ENCODE measurements at regions not wholly inside any gene's neighbourhood (a gene's known extent, or its start where the extent isn't known, plus 50 kb on each side); places are given as distances from the start of the nearest gene placed in this dataset.

DNA sequence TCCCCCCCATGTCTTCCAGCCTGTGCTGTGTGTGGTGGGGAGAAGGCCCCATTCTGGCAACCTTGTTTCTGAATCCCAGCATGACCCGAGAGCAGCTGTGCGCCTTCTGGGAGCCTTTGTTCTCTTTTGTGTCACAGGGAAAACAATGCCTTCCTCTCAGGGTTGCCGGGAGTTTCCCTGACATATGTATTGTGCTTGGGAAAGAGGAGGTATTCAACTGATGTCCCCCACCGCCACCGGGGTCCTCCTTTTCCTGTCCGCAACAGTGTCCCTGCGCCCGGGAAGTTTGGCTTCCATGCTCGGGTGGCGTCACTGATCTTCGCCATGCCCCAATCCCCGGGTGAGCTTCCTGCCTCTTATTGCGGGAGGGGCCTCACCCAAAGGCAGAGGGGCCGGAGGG is 77.5 kb upstream of the ASB18 start:
- no peak overlapping the region for H3K4me3 Mint-ChIP-seq
- no peak for ATAC-seq (replicated peaks)
- no peak for DNase-seq
- H3K9me3 Mint-ChIP-seq: no peaks in the 10 kb centered on the region
- H3K27ac Mint-ChIP-seq: no peak overlapping the region
- peaks cover 32 to 52% of the 10 kb centered on the region in 2 donors for H3K27me3 Mint-ChIP-seq
- no peaks in the 10 kb centered on the region for H3K4me1 Mint-ChIP-seq (ENCODE audit: low read depth in 2 of 2)
- no peaks in the 10 kb centered on the region for H3K36me3 Mint-ChIP-seq (ENCODE audit: insufficient read depth)

DNA sequence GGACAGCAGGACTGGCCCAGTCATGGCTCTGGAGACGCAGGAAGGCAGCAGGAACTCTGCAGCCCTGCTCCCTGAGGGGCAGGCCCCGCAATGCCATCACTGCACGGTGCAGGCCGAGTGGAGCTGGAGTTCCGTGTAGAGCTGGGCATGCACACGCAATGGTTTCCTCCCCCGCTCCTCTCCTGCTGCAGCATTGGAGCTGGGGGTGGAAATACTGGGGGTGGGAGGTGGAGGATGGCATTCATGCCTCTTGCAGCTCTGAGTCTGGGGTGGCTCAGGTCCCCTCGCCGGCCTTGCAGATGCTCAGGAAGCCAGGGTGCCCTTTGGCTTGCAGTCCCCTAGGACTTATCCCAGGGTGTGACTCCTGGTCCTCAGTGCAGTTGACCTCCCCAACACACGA is 78.3 kb upstream of the ASB18 start:
- no peak overlapping the region for H3K27ac Mint-ChIP-seq
- H3K4me3 Mint-ChIP-seq: no peak overlapping the region
- no peak for DNase-seq
- H3K9me3 Mint-ChIP-seq: no peaks in the 10 kb centered on the region
- peaks cover 29 to 51% of the 10 kb centered on the region in 2 donors for H3K27me3 Mint-ChIP-seq
- no peaks in the 10 kb centered on the region for H3K36me3 Mint-ChIP-seq (ENCODE audit: insufficient read depth)
- no peaks in the 10 kb centered on the region for H3K4me1 Mint-ChIP-seq (ENCODE audit: low read depth in 2 of 2)
- no peak for ATAC-seq (replicated peaks)

GRCh38 chr2:236342951-236343350 is 78.7 kb upstream of the ASB18 start:
- ATAC-seq (replicated peaks) (no peak), DNase-seq (no peak)
- Mint-ChIP-seq H3K36me3 (ENCODE audit: insufficient read depth) (no peaks in the 10 kb centered on the region), H3K27ac (no peak overlapping the region), H3K4me1 (ENCODE audit: low read depth in 2 of 2) (no peaks in the 10 kb centered on the region), H3K27me3 (peaks cover 27 to 51% of the 10 kb centered on the region in 2 donors), H3K9me3 (no peaks in the 10 kb centered on the region), H3K4me3 (no peak overlapping the region)

DNA sequence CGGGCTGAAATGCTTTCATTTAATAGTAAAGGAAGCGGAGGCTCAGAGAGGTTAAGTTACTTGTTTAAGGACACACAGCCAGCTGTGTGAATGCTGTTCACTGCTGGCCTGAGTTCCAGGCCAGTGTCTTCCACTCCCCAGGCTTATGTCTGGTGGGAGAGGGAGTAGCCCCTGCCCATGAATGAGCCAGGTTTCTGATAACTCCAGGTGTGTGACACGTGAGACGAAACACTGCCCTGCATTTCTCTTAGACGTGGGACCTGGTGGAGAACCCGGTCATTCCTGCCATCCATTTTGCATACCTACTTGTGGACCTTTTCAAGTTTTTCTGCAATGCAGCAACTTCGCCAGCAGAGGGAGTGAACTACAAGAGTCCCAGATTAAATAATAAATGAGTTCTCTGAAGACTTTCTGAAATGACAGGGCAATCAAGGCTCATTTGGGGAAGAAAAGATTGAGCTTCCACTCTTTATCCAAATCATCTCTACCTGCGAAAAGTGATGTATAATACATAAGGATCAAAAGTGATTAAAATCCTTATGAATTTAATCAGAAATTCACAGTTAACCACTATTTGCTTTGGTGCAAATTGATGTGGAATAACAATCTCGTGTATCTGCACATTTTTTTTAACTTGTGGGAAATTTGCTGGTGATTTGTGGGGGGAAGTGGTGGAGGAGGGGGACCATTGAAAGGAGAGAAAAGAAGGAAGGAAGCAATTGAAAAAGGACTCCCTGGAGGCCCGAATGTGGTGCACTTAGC is 79.4 kb upstream of the ASB18 start:
- DNase-seq: peak; percentile 33 to 38 (median 36)
- ATAC-seq (replicated peaks): no peak
- Mint-ChIP-seq H3K36me3 (ENCODE audit: insufficient read depth) (no peaks in the 10 kb centered on the region), H3K9me3 (no peaks in the 10 kb centered on the region), H3K27me3 (peaks cover 29 to 51% of the 10 kb centered on the region in 2 donors), H3K4me1 (ENCODE audit: low read depth in 2 of 2) (no peaks in the 10 kb centered on the region), H3K4me3 (no peak overlapping the region), H3K27ac (no peak overlapping the region)

GRCh38 chr2:236344446-236344845 is 80.2 kb upstream of the ASB18 start:
- H3K4me1 Mint-ChIP-seq (ENCODE audit: low read depth in 2 of 2): no peaks in the 10 kb centered on the region
- no peak overlapping the region for H3K4me3 Mint-ChIP-seq
- H3K36me3 Mint-ChIP-seq (ENCODE audit: insufficient read depth): no peaks in the 10 kb centered on the region
- H3K27ac Mint-ChIP-seq: no peak overlapping the region
- H3K9me3 Mint-ChIP-seq: no peaks in the 10 kb centered on the region
- no peak for DNase-seq
- peaks cover 36 to 57% of the 10 kb centered on the region in 2 donors for H3K27me3 Mint-ChIP-seq
- no peak for ATAC-seq (replicated peaks)

DNA sequence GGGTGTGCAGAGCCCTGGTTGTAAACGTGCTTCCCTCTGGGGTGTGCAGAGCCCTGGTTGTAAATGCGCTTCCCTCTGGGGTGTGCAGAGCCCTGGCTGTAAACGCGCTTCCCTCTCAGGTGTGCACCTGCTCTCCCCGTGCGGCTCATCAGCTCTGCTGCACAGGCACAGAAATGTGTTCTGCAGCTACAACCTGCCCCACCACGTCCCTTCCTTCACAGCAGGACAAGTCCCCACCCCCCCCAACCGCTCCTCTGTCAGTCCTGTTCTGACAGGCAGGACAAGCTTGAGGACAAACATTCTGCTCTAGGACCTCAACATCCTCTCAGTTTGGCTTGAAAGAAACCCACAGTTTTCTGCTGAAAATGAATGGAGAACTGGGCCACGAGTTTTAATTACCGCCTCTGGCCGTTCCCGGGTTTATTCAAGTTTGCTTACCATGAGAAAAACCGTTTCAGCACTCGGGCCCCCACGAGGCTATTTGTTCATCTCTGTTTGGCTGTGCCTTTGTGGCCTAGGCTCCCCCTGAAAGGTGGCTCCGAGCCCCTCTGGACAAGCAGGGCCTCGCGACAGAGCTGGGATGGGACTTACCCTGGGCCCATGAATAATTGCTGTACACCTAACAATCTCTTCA is 81.0 kb upstream of the ASB18 start:
- Mint-ChIP-seq H3K27ac (no peak overlapping the region), H3K36me3 (ENCODE audit: insufficient read depth) (no peaks in the 10 kb centered on the region), H3K4me3 (no peak overlapping the region), H3K9me3 (no peaks in the 10 kb centered on the region), H3K27me3 (peaks cover 37 to 64% of the 10 kb centered on the region in 2 donors), H3K4me1 (ENCODE audit: low read depth in 2 of 2) (no peaks in the 10 kb centered on the region)
- ATAC-seq (replicated peaks): no peak
- DNase-seq: no peak

GRCh38 chr2:236346366-236346765 is 82.2 kb upstream of the ASB18 start:
- H3K36me3 Mint-ChIP-seq (ENCODE audit: insufficient read depth): no peaks in the 10 kb centered on the region
- DNase-seq (no peak), ATAC-seq (replicated peaks) (no peak)
- H3K27me3 Mint-ChIP-seq: peaks cover 41 to 70% of the 10 kb centered on the region in 2 donors
- no peak overlapping the region for H3K4me3 Mint-ChIP-seq
- H3K27ac Mint-ChIP-seq: no peak overlapping the region
- H3K4me1 Mint-ChIP-seq (ENCODE audit: low read depth in 2 of 2): no peaks in the 10 kb centered on the region
- no peaks in the 10 kb centered on the region for H3K9me3 Mint-ChIP-seq

- ATAC-seq (replicated peaks): no peak
- no peaks in the 10 kb centered on the region for H3K9me3 Mint-ChIP-seq
- H3K36me3 Mint-ChIP-seq (ENCODE audit: insufficient read depth): no peaks in the 10 kb centered on the region
- H3K4me1 Mint-ChIP-seq (ENCODE audit: low read depth in 2 of 2): peaks cover 4% of the 10 kb centered on the region in 2 donors
- peaks cover 48 to 77% of the 10 kb centered on the region in 2 donors for H3K27me3 Mint-ChIP-seq
- H3K27ac Mint-ChIP-seq: no peak overlapping the region
- no peak for DNase-seq
- H3K4me3 Mint-ChIP-seq: no peak overlapping the region
Observed at GRCh38 chr2:236348279-236348678, 84.1 kb upstream of the ASB18 start.

DNA sequence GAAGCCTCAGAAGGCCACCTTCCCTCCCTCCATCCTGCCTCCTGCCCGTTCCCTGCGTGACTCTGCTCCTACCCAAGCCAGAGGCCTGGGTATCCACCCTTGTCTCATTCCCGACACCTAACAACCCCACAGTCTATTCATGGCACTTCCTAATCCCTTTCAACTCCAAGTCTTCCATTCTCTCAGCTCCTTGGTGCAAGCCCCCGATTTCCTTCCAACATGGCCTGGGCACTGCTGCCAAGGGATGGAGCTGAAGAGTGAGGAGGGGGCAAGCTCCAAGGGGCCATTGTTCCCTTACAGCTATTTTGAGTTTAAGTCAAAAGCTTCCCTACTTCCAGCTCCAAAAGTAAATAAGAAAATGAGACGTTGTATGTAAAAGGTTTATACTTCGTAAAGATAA is 84.8 kb upstream of the ASB18 start:
- H3K27me3 Mint-ChIP-seq: peaks cover 48 to 74% of the 10 kb centered on the region in 2 donors
- H3K4me1 Mint-ChIP-seq (ENCODE audit: low read depth in 2 of 2): peaks cover 4% of the 10 kb centered on the region in 2 donors
- ATAC-seq (replicated peaks): no peak
- H3K36me3 Mint-ChIP-seq (ENCODE audit: insufficient read depth): no peaks in the 10 kb centered on the region
- no peak overlapping the region for H3K4me3 Mint-ChIP-seq
- H3K27ac Mint-ChIP-seq: no peak overlapping the region
- no peak for DNase-seq
- no peaks in the 10 kb centered on the region for H3K9me3 Mint-ChIP-seq

- Mint-ChIP-seq H3K9me3 (no peaks in the 10 kb centered on the region), H3K27ac (no peak overlapping the region), H3K4me1 (ENCODE audit: low read depth in 2 of 2) (peaks cover 4% of the 10 kb centered on the region in 2 donors), H3K27me3 (peaks cover 48 to 74% of the 10 kb centered on the region in 2 donors), H3K36me3 (ENCODE audit: insufficient read depth) (no peaks in the 10 kb centered on the region), H3K4me3 (no peak overlapping the region)
- ATAC-seq (replicated peaks) (no peak), DNase-seq (no peak)
Observed at GRCh38 chr2:236350426-236350825, 86.2 kb upstream of the ASB18 start.

DNA sequence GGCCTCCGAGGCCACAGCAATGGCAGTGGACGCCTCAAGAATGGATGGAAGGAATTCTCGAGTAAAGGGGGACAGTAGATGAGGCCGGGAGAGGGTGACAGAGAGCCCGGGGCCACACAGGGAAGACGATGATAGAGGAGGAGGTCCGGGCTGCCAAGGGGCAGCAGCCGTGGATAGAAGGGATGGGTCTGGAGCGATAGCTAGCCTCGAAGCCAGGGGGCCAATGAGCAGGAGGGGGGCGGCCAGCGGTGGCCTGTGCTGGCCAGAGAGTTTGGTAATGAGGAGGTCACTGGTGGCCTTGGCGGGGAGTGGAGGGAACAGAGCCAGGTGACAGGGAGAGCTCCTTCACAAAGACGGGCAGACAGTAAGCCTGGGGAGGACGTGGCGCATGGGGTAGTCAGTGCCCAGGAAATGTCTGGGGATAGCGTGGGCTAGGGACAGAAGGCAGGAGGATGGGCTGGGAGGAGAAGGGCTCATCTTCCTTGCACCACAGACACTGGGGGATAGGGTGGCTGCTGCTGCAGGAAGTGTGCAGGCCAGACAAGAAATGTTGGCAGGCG is 87.8 kb upstream of the ASB18 start:
- Mint-ChIP-seq H3K4me3 (no peak overlapping the region), H3K4me1 (ENCODE audit: low read depth in 2 of 2) (peaks cover 4% of the 10 kb centered on the region in 2 donors), H3K9me3 (no peaks in the 10 kb centered on the region), H3K27ac (no peak overlapping the region), H3K36me3 (ENCODE audit: insufficient read depth) (no peaks in the 10 kb centered on the region), H3K27me3 (peaks cover 33 to 60% of the 10 kb centered on the region in 2 donors)
- DNase-seq (no peak), ATAC-seq (replicated peaks) (no peak)

- H3K27me3 Mint-ChIP-seq: peaks cover 29 to 52% of the 10 kb centered on the region in 2 donors
- no peaks in the 10 kb centered on the region for H3K36me3 Mint-ChIP-seq (ENCODE audit: insufficient read depth)
- H3K9me3 Mint-ChIP-seq: no peaks in the 10 kb centered on the region
- peak; percentile 20 to 35 (median 31) for DNase-seq
- H3K4me3 Mint-ChIP-seq: no peak overlapping the region
- H3K27ac Mint-ChIP-seq: peak overlapping the region in 1 of 2 donors; percentile 31
- ATAC-seq (replicated peaks): peak; percentile 44
- peaks cover 4% of the 10 kb centered on the region in 2 donors for H3K4me1 Mint-ChIP-seq (ENCODE audit: low read depth in 2 of 2)
Observed at GRCh38 chr2:236352761-236353593, 88.8 kb upstream of the ASB18 start.

GRCh38 chr2:236353594-236353942 is 89.4 kb upstream of the ASB18 start:
- Mint-ChIP-seq H3K36me3 (ENCODE audit: insufficient read depth) (no peaks in the 10 kb centered on the region), H3K27me3 (peaks cover 25 to 46% of the 10 kb centered on the region in 2 donors), H3K4me3 (no peak overlapping the region), H3K4me1 (ENCODE audit: low read depth in 2 of 2) (peaks cover 4% of the 10 kb centered on the region in 2 donors), H3K27ac (no peak overlapping the region), H3K9me3 (no peaks in the 10 kb centered on the region)
- DNase-seq (no peak), ATAC-seq (replicated peaks) (no peak)

Measured in effector memory CD8-positive, alpha-beta T cell (primary cell).